NCI-H2196 (cell line): ENCODE measurements at regions not wholly inside any gene's neighbourhood (a gene's known extent, or its start where the extent isn't known, plus 50 kb on each side); places are given as distances from the start of the nearest gene placed in this dataset.
"Not testable (repeated sequence)": the region's sequence is repeated elsewhere in the genome, so short reads cannot be mapped to it uniquely, and the experiment has no call there.

Source experiments
- DNase-seq: peaks from one replicate; lab custom pipeline; 2025; ENCODE audit not compliant: unreplicated experiment; lab: John Stamatoyannopoulos, UW

- DNase-seq: no peak
Measured at GRCh38 chr2:78127424-78127823, 605.2 kb upstream of the LRRTM4 start.

DNA sequence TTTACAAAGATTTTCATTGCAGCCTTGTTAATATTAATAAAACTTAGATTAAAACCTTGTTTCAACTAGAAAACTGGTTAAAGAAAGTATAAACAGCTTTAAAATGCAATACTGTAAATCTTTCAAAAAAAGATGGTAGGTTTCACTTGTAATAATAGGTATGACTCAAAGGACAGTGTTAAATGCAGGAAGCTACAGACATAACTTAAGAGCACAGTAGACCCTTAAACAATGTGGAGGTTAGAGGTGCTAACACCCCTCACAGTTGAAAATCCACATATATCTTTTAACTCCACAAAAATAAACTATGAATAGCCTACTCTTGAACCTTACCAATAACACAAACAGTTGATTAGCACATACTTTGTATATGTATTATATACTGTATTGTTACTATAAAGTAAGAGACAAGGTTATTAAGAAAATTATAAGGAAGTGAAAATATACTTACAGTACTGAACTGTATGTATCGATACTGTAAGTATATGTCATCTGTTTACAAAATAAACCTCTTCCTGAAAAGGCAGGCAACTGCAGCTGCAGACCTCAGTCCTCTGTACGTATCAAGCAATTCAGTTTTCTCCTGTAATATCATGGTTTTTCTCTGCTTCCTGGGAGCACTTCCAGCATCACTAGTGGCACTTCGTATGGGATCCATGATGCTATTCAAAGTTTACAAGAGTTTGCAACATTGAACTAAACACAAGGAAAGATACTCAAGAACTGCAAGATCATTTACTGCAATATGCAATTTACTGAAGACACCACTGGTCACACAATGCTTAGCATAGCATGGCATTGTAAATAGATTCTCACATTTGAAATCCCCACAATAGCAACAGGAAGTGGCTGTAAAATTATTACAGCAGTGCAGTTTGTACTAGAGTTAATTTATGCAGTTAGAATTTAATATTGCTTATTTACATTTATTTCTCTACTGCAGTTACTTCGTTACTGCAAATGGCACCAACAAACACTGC is 610.5 kb upstream of the LRRTM4 start:
- no peak for DNase-seq

DNA sequence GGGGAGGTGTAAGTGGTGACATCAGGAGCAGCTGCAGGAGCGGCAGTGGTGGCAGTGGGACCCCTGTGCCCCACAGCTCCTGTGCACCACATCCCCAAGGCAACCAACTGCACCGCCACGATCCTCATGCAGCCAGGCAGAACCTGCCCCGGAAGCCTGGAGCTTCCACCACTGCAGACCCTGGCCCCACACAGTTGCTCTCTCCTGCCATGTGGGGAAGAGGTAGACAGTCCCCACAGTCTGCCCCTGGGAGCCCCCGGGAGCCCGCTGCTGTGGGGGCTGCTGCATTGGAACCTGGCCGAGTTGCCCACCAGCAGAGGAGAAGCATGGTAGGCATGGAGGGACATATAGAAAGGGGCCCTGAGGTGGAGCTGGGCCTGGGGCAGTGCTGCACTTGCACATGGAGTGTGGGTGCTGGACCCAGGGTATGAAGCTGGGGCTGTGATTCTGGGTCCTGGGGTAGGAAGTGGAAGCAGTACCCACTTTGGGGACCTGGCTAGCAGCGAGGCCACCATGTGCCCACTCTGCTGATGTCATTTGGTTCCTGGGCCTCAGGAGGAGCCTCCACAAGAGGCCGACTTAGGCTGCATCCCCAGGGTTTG is 623.3 kb upstream of the LRRTM4 start:
- no peak for DNase-seq

DNA sequence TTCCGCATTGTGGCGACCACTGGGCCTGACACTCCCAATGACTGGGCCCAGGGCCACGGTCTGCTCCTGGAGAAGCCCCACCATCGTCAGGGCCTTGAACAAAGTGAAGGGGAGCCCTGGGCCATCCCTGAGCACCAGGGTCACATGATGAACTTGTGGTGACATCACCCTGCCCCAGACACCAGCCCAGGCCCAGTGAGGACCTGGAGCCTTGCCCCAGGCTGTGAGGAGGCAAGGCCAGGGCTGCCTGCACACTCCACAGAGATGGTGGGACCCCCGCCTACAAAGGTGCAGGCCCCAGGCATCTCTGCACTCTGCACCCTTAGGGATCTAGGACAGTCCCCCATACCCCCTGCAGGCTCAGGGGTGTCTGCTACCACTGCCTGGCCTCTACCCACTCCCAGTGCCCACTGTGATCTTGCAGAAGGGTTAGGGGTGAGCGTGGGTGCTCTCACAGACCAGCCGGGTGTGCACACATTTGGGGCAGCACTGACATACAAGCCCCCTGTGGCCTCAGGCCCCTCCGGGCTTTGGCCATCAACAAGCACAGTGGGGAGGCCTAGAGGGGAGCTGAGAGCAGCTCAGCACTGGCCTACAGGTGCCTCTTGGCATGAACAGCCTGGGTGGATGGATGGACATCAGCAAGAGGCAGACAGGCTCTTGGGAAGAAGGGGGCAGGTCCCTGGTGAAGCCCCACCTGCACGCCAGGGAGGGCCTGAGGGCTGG is 624.0 kb upstream of the LRRTM4 start:
- DNase-seq: no peak

GRCh38 chr2:78147466-78147865 is 625.3 kb upstream of the LRRTM4 start:
- DNase-seq: no peak

DNA sequence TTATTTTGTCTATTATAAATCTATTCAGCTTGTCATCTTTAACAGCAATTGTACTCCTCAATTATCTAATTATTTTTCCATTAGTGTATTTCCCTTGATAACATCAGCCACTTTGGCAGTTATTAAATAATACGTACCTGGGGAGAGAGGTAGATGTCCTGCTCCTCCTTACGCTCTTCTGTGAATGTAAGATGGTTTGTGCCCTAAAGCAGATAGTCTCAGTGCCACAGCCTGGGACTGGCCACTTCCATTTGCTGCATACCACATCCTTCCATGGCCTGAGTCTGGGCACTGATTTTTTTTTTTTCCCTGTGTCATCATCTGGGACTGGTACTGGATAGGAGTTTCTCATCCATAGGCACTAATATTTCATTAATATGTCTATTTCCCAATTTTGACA is 632.4 kb upstream of the LRRTM4 start:
- no peak for DNase-seq

GRCh38 chr2:78162202-78162601 is 640.0 kb upstream of the LRRTM4 start:
- no peak for DNase-seq

DNA sequence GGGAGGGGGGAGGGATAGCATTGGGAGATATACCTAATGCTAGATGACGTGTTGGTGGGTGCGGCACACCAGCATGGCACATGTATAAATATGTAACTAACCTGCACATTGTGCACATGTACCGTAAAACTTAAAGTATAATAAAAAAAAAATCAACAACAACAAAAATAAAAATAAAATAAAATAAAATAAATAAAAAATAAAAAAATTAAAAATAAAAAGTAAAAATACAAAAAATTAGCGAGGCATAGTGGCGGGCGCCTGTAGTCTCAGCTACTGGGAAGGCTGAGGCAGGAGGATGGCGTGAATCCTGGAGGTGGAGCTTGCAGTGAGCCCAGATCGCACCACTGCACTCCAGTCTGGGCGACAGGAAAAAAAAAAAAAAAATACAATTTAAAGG is 650.0 kb upstream of the LRRTM4 start:
- not testable (repeated sequence) for DNase-seq

GRCh38 chr2:78175645-78176044 is 653.5 kb upstream of the LRRTM4 start:
- no peak for DNase-seq

DNA sequence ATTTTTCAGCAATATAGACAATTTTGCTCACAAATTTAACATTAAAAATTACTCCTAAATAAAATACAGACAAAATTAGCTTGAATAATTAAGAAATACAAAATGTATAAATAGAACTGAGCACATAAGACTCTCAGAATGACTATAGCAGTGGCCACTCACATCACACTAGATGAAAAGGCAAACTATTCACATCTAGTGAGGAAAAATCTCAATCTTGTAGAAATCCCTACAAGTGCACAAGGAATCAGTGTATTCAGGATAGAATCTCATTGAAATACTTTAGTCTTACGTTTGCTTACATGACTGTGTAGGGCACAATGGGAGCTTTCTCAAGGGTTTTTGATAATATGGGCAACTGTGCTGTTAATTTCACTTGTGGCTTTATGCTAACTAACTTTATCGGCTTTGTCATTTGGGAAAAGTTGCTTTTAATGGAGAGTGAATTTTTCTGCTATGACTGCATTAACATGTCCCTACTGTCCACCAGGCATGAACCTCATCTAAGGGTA is 678.9 kb upstream of the LRRTM4 start:
- DNase-seq: no peak

- DNase-seq: no peak
Measured at GRCh38 chr2:78202366-78202765, 680.2 kb upstream of the LRRTM4 start.

GRCh38 chr2:78202986-78203670 is 681.0 kb upstream of the LRRTM4 start:
- DNase-seq: no peak

DNA sequence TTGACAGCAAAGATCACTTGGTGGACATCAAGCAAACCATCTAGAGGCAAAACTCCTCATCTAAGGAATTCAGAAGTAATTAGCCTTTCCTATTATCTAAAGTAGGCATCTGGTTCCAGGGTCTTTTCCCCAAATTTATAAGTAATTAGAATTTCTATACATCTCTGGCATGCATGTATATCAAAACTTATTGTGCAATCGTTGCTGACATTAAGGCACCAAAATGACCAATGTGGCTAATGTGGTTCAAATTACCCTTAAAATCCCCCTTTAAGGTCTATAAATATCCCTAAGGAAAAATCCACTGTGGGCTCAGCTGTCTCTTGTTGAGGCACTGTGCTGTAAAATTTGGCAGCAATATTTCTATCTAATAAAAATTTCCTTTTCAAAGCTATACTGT is 695.9 kb upstream of the LRRTM4 start:
- DNase-seq: no peak

GRCh38 chr2:78237704-78238103 is 715.5 kb upstream of the LRRTM4 start:
- no peak for DNase-seq

DNA sequence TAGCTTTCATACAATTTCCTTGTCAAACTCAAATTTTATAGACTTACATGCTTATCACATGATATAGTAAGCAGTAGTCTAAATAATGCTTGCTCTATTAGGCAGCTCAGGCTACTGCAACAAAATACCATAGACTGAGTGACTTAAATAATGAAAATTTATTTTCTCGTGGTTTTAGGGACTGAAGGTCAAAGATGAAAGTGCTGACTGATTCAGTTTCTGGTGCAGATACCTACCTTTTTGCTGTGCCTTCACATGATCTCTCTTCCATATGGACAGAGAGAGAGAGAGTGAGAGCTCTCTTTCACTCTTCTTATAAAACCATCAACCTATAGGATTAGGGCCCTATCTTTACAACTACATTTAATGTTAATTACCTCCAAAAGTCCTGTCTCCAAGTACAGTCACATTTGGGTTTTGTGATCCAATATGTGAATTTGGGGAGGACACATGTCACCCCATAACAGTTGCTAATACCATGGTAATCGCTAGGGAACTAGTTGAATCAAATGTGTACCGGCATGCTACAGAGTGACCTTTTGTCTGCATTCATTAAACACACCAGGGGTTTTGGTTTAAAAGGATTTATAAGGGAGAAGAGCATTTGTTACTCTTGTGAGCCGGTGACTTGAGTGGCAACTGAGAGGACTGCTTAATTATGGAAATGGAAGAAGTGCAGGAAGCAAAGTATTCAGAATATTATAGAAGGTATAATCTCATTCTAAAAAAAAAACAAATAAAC is 723.4 kb upstream of the LRRTM4 start:
- DNase-seq: no peak

- DNase-seq: no peak
Measured at GRCh38 chr2:78251708-78252107, 729.5 kb upstream of the LRRTM4 start.

- no peak for DNase-seq
Measured at GRCh38 chr2:78260861-78261260, 738.7 kb upstream of the LRRTM4 start.

DNA sequence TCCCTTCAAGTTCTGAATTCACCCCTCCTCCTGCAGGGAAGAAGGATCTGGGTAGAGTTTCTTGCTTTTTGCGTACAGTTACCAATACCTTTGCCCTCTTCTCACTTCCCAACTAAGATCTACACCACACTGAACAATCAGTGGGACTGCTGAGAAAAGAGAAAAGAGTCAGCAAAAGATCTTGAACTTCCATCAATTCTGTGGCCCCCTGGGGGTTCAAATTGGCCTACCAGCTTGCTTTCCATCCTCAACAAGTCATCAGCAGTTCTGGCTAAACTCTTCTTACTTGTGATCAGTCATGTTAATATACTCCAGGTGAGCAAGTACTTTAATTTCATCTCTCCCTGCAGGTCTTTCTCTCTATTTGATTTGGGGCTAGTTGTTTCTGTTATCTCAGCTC is 739.3 kb upstream of the LRRTM4 start:
- no peak for DNase-seq

- DNase-seq: not testable (repeated sequence)
Measured at GRCh38 chr2:78262089-78262488, 739.9 kb upstream of the LRRTM4 start.

DNA sequence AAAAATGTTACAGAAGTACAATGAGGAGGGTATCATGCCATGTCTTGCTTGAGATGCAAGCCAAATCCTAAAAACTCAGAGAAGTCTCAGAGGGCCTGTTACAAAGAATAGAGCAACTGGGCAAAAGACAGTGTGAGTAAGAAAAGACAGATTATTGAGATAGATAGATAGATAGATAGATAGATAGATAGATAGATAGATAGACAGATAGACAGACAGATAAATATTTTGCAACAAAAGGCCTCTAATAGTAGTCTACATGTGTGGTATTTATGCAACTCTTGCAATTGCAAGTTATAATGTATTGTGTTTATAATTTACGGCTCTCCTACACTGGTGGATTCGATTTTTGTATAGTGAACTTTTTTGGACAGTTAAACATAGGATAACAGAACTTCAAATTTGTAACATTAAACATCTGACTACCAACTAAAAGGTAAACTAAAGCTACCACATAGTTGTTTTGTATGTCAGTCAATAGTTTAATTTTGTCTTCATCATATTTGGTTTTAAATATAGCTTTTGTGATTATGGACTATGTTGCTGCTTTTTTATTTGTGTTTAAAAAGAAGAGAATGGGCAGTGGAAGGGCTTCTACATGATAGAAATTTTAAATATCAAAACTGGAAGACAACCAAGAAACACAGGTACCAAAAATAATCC is 740.7 kb upstream of the LRRTM4 start:
- no peak for DNase-seq
